ENCODE measurements at regions not wholly inside any gene's neighbourhood (a gene's known extent, or its start where the extent isn't known, plus 50 kb on each side); places are given as distances from the start of the nearest gene placed in this dataset.

GRCh38 chr15:47412802-47413201 lies 304.5 kb upstream of the SEMA6D start:
- TF ChIP-seq, protein P1, sequence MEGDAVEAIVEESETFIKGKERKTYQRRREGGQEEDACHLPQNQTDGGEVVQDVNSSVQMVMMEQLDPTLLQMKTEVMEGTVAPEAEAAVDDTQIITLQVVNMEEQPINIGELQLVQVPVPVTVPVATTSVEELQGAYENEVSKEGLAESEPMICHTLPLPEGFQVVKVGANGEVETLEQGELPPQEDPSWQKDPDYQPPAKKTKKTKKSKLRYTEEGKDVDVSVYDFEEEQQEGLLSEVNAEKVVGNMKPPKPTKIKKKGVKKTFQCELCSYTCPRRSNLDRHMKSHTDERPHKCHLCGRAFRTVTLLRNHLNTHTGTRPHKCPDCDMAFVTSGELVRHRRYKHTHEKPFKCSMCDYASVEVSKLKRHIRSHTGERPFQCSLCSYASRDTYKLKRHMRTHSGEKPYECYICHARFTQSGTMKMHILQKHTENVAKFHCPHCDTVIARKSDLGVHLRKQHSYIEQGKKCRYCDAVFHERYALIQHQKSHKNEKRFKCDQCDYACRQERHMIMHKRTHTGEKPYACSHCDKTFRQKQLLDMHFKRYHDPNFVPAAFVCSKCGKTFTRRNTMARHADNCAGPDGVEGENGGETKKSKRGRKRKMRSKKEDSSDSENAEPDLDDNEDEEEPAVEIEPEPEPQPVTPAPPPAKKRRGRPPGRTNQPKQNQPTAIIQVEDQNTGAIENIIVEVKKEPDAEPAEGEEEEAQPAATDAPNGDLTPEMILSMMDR (IDR thresholded peaks at IDR 0.05; ENCODE audit: low read depth, low read length), result no peak
- no peak for DNase-seq (ENCODE audit: extremely low read depth, low read depth)

GRCh38 chr15:47414207-47414606 lies 303.1 kb upstream of the SEMA6D start:
- TF ChIP-seq, protein P1 (IDR thresholded peaks at IDR 0.05; ENCODE audit: low read depth, low read length), result no peak
- peak; percentile 28 for DNase-seq (ENCODE audit: extremely low read depth, low read depth)

DNA sequence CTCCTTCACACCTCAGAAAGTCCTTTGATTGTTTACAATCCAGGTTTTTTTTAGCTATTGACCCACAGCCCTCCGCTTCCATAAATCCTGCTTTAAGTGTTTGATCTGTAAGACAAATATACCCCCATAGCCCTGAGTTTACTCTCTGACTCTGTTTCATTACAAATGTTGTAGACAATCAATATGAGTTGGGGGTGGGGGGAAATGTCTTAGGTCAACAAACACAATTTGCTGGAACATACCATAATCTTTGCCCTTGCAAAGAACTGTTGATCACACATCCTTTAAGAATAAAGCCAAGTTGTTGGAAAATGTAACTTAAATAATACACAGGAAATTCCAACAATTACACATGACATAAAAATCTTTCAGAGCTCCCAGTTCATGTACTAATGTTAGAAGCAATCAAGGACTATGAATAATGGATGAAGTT lies 301.8 kb upstream of the SEMA6D start:
- DNase-seq (ENCODE audit: extremely low read depth, low read depth), result no peak
- TF ChIP-seq, protein P1 (IDR thresholded peaks at IDR 0.05; ENCODE audit: low read depth, low read length), result no peak

- TF ChIP-seq, protein P1 (IDR thresholded peaks at IDR 0.05; ENCODE audit: low read depth, low read length), result no peak
- DNase-seq (ENCODE audit: extremely low read depth, low read depth), result no peak
These were observed 294.2 kb upstream of the SEMA6D start for GRCh38 chr15:47422881-47423665.

GRCh38 chr15:47427463-47427862 lies 289.8 kb upstream of the SEMA6D start:
- TF ChIP-seq, protein P1 (IDR thresholded peaks at IDR 0.05; ENCODE audit: low read depth, low read length), result no peak
- no peak for DNase-seq (ENCODE audit: extremely low read depth, low read depth)

GRCh38 chr15:47429376-47429775 lies 287.9 kb upstream of the SEMA6D start:
- no peak for DNase-seq (ENCODE audit: extremely low read depth, low read depth)
- TF ChIP-seq, protein P1 (IDR thresholded peaks at IDR 0.05; ENCODE audit: low read depth, low read length), result no peak

GRCh38 chr15:47431501-47431900 lies 285.8 kb upstream of the SEMA6D start:
- DNase-seq (ENCODE audit: extremely low read depth, low read depth), result peak; percentile 54
- TF ChIP-seq, protein P1 (IDR thresholded peaks at IDR 0.05; ENCODE audit: low read depth, low read length), result no peak

Data from AG09319 (cell line).